OCI-LY1 (cell line): ENCODE measurements at regions not wholly inside any gene's neighbourhood (a gene's known extent, or its start where the extent isn't known, plus 50 kb on each side); places are given as distances from the start of the nearest gene placed in this dataset.

Experiments used
- EZH2 ChIP-seq: fragments of 200-600 bp; sonication (generic), shearing (Covaris generic); IDR thresholded peaks from 2 replicates; pipeline ENCODE4 v1.8.0; 2017; ENCODE audit warnings: borderline replicate concordance, mixed run types, mild to moderate bottlenecking, antibody characterized with exemption, low read length, moderate library complexity, mixed read lengths
- TF ChIP-seq, protein P1 (sequence below): fragments of 200-600 bp; sonication (generic), shearing (Covaris generic); IDR thresholded peaks from 2 replicates; pipeline ENCODE4 v1.5.1; 2017; ENCODE audit warnings: mild to moderate bottlenecking, antibody characterized with exemption, low read length, moderate library complexity, mixed read lengths

DNA sequence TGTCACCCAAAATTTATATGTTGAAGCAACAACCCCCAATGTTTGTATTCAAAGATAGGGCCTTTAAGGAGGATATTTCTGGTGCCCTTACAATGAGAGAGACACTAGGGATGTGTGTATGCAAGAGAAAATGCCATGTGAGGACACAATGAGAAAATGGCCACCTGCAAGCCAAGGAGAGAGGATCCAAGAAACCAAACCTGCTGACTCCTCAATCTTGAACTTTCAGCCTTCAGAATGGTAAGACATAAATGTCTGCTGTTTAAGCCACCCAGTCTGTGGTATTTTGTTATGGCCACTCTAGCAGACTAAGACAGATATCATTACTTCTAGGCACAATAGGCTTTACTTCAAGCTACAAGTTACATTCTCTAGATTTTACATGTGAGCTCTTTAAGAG is 1145.1 kb upstream of the MAP3K7 start:
- TF ChIP-seq, protein P1, sequence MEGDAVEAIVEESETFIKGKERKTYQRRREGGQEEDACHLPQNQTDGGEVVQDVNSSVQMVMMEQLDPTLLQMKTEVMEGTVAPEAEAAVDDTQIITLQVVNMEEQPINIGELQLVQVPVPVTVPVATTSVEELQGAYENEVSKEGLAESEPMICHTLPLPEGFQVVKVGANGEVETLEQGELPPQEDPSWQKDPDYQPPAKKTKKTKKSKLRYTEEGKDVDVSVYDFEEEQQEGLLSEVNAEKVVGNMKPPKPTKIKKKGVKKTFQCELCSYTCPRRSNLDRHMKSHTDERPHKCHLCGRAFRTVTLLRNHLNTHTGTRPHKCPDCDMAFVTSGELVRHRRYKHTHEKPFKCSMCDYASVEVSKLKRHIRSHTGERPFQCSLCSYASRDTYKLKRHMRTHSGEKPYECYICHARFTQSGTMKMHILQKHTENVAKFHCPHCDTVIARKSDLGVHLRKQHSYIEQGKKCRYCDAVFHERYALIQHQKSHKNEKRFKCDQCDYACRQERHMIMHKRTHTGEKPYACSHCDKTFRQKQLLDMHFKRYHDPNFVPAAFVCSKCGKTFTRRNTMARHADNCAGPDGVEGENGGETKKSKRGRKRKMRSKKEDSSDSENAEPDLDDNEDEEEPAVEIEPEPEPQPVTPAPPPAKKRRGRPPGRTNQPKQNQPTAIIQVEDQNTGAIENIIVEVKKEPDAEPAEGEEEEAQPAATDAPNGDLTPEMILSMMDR = no peak
- TF ChIP-seq EZH2 = no peak
